PC-3 (cell line): ENCODE measurements at regions not wholly inside any gene's neighbourhood (a gene's known extent, or its start where the extent isn't known, plus 50 kb on each side); places are given as distances from the start of the nearest gene placed in this dataset.
"Not testable (repeated sequence)": the region's sequence is repeated elsewhere in the genome, so short reads cannot be mapped to it uniquely, and the experiment has no call there.

Experiments
- CTCF ChIP-seq: fragments of 300-600 bp; sonication (generic); conservative IDR thresholded peaks from 2 replicates; pipeline ENCODE4 v1.5.1; 2017; ENCODE audit warnings: antibody characterized with exemption, low read depth, mild to moderate bottlenecking, low read length
- EZH2 ChIP-seq: fragments of 300-600 bp; sonication (generic); IDR thresholded peaks from one replicate; pipeline ENCODE4 v1.6.1; 2017; ENCODE audit warnings: antibody characterized with exemption, mild to moderate bottlenecking, low read length; ENCODE audit not compliant: unreplicated experiment

- not testable (repeated sequence) for TF ChIP-seq CTCF, EZH2
Measured at GRCh38 chr5:177927500-177927899, 68.5 kb downstream of the PROP1 start.
